ENCODE measurements at regions not wholly inside any gene's neighbourhood (a gene's known extent, or its start where the extent isn't known, plus 50 kb on each side); places are given as distances from the start of the nearest gene placed in this dataset.

DNA sequence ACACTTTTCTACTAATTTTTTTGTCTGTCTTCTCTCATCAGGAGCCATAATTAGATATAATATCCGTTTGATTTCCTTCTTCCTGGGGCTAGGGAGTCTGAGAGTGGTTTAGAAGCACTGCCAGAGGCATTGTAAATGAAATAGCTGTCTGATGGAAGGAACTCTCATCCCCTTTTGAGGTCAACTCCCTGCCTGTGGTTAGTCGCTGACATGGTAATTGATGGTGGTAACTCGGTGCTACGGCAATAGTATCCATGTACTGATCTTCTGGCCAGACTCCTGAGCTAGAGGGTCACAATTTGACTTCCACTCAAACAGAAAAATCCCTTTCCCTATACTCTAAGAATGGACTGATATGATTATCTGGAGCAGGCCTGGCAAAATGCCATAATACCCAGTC, 108.1 kb upstream of the TRPC5 start:
- TF ChIP-seq, protein P1, sequence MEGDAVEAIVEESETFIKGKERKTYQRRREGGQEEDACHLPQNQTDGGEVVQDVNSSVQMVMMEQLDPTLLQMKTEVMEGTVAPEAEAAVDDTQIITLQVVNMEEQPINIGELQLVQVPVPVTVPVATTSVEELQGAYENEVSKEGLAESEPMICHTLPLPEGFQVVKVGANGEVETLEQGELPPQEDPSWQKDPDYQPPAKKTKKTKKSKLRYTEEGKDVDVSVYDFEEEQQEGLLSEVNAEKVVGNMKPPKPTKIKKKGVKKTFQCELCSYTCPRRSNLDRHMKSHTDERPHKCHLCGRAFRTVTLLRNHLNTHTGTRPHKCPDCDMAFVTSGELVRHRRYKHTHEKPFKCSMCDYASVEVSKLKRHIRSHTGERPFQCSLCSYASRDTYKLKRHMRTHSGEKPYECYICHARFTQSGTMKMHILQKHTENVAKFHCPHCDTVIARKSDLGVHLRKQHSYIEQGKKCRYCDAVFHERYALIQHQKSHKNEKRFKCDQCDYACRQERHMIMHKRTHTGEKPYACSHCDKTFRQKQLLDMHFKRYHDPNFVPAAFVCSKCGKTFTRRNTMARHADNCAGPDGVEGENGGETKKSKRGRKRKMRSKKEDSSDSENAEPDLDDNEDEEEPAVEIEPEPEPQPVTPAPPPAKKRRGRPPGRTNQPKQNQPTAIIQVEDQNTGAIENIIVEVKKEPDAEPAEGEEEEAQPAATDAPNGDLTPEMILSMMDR (IDR thresholded peaks at IDR 0.05; ENCODE audit: insufficient read depth, low read depth, low read length), result no peak
- TF ChIP-seq EZH2 (IDR thresholded peaks at IDR 0.05; ENCODE audit: insufficient read depth, low read length), result no peak

Data from astrocyte (in vitro differentiated cells and primary cell).